GM21526 (cell line): ENCODE measurements at regions not wholly inside any gene's neighbourhood (a gene's known extent, or its start where the extent isn't known, plus 50 kb on each side); places are given as distances from the start of the nearest gene placed in this dataset.
"Not testable (repeated sequence)": the region's sequence is repeated elsewhere in the genome, so short reads cannot be mapped to it uniquely, and the experiment has no call there.

Source experiments
- ATAC-seq: cut with Tn5 transposase; IDR thresholded peaks from one replicate; pipeline ENCODE4 v1.9.1; 2021; ENCODE audit warnings: moderate library complexity; ENCODE audit not compliant: unreplicated experiment, low FRiP score

DNA sequence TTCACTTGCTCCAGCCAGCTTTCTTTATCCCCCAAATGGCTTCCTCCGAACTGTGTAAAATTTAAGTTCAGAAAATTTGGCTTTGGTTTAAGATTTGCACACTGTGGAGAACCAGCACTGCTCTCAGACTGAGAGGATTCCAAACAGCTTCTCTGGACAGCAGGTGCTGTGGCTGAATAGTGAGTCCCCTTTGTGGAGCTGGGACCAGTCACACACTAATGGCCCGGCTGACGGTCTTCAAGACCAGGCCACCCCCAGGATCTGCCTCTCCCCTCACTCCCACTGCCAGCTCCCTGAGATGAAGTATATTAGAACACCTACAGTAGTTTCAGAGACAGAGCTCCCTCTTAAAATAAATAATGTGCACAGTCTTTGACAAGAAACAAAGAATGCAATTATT is 267.3 kb downstream of the BCAT1 start:
- ATAC-seq: no peak

GRCh38 chr12:24679126-24679525 is 269.8 kb downstream of the BCAT1 start:
- no peak for ATAC-seq

- ATAC-seq: no peak
Observed at GRCh38 chr12:24678436-24678835, 270.5 kb downstream of the BCAT1 start.

GRCh38 chr12:24668563-24668962 is 280.3 kb downstream of the BCAT1 start:
- ATAC-seq: no peak

DNA sequence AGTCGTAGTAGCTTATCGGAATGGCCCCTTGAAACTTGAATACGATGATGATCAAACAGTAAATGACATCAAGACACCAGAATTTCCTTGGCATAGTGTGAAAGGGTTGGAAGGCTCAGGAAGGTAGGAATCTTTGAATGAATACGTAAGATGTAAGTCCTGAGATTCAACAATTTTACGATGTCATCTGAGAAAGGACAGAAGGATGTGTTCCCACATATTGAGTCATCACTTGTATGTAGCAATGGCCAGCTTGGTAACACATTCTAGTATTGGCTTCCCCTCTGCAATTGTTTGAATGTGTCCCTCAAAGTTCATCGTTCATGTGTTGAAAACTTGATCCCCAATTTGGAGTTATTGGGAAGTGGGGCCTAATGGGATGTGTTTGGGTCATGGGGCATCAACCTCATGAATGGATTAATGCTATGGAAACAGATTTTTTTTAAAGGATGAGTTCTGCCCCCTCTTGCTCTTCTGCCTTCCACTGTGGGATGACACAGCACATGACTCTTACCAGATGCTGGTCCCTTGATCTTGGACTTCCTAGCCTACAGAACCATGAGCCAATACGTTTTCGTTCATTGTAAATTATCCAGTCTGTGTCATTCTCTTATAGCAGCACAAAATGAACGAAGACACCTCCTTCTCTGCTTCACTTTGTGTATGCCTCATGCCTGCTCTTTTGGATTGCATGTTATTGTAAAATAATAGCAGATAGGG is 284.6 kb downstream of the BCAT1 start:
- no peak for ATAC-seq

DNA sequence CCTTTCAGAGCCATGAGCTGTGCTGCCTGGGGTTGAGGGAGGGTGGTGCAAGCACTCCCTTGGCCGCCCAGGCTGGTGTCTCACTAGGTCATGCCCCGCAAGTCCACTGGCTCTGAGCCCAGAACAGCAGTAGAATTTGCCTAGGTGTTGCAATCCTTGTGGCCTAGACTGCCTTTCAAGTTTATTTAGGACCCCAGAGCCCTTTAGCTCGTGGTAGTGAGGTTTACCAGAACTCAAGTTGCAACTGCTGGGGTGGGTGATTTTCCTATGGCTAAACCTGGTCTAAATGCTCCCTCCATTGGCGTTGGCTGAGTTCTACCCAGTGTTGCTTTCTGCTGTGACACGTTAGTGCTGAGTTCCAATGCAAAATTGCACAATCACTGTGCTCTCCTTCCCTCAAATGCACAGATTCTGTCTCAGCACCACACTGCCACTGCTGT is 287.2 kb downstream of the BCAT1 start:
- ATAC-seq: no peak

DNA sequence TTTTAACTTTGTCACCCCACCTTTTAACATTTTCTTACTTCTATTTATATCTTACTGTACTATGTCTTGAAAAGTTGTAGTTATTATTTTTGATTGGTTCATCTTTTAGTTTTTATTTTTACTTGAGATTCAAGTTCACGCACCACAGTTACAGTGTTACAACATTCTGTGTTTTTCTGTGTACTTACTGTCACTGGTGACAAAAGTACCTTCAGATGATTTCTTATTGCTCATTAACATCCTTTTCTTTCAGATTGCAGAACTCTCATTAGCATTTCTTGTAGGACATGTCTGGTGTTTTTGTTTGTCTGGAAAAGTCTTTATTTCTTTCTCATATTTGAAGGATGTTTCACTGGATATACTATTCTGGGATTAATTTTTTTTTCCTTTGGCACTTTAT is 289.9 kb downstream of the BCAT1 start:
- no peak for ATAC-seq

GRCh38 chr12:24654344-24654743 is 294.6 kb downstream of the BCAT1 start:
- ATAC-seq: not testable (repeated sequence)

DNA sequence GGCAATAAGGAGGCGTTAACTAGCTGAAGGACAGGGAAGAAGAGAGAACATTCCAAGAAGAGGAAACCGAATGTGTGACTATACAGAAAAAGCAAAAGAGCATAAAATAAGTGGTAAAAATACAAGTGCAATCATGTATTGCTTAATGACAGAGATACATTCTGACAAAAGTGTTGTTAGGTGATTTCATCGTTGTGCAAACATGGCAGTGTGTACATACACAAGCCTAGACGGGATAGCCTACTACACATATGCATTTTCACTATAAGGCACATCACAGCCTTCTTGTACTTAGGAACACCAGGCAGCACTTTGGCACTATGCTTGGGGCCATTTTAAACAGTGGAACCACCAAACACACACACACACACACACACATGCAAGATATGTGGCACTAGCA is 299.3 kb downstream of the BCAT1 start:
- ATAC-seq: no peak

DNA sequence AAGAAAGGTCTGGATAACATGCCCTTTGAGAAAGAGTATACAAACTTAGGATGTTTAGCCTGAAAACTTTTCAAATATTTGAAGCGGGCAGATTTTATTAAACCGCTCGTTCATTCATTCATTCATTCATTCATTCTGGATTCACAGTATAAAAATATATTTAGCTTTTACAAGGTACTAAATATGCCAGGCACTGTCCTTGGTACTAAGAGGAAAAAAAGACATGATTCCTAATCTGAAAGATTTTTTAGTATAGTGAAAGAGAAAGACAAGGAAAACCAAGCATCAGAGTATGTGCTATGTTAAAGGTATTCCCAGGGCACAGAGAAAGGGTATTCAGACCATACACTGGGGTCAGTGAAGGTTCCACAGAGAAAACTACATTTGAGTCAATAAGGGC is 299.7 kb downstream of the BCAT1 start:
- no peak for ATAC-seq

DNA sequence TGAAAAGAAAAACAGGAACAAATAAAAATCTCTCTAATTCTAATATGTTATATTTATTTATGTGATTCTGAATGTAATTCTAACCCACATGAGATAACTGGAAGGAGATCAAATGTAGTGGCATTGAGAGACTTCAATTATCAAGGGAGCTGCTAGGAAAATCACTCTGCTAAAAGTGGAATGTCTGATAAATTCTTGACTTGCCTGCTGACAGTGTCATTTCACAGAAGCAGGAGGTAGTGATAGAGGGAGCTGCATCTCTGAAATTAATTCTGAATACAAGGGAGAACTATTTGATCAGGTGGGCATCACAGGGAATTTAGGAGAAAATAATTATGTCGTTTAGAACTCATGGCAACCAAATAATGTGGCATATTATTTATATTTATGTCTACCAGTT is 303.6 kb downstream of the BCAT1 start:
- ATAC-seq: no peak

GRCh38 chr12:24643120-24644119 is 305.5 kb downstream of the BCAT1 start:
- no peak for ATAC-seq

DNA sequence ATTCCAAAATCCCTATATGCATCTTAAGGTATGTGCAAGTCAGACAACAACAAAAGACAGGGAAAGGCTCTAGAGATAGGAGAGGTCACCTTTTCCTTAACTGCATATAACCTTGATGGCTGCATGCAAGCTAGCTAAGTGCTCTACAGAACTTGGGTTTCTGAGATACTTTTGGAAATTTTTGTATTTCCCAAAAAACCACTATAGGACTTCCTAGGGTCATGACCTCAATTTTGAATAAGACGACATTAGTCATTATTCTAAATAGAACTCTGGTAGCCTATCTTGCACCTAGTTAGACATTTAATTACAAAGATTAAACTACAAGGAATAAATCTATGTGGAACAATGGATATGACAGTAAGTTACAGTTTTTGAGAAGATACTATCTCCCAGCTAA is 309.3 kb downstream of the BCAT1 start:
- ATAC-seq: no peak

- no peak for ATAC-seq
Observed at GRCh38 chr12:24632466-24632865, 316.4 kb downstream of the BCAT1 start.

DNA sequence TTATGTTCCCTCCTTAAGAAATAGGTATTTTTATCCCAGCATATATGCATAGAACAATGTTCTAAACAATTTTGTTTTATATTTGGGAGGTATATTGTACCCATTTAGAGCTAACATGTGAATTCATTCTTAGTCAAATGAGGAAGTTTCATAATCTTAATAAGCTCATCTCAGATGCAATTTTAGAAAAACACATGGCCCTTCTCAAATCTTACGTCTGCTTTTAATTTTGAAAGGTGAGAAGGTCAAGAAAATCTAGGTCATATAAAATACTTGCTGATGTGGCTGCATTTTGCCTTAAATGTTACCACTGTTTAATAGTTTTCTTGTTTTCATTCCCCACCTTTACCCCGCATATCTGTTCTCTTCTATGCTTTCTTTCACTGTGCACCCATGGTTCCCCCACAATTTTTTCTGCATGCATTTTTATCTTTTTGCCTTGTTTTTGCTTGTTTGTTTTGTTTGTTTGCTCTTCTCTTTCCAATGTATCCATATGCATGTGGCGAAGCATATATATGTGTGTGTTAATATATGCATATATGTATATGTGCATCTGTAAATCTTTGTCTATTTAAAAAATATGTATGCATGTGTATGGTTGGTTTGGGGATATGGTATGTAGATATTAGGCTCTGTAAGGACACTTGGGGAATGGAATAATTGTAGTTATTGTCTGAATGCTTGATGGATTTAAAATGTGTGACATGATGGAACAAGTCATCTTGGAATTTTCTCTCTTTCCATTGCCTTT is 317.1 kb downstream of the BCAT1 start:
- ATAC-seq: no peak

GRCh38 chr12:24630856-24631255 is 318.0 kb downstream of the BCAT1 start:
- no peak for ATAC-seq

DNA sequence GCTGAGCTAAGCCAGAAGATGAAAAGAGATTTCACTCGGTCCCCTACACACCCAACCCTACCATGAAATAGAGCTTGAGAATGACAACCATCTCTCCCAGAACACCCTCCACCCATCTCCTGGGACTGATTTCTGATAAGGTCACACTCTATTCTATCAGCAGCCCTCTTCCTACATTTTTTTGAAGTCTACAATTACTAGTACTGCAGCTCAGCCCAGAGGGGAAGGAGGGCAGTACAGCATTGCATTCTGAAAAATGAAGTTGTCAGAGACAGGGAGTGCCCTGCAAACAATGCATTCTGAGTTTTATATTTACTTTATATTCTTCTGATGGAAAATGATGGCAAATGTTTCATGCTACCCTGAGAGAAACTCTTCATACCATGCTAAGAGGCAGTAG is 318.5 kb downstream of the BCAT1 start:
- no peak for ATAC-seq

DNA sequence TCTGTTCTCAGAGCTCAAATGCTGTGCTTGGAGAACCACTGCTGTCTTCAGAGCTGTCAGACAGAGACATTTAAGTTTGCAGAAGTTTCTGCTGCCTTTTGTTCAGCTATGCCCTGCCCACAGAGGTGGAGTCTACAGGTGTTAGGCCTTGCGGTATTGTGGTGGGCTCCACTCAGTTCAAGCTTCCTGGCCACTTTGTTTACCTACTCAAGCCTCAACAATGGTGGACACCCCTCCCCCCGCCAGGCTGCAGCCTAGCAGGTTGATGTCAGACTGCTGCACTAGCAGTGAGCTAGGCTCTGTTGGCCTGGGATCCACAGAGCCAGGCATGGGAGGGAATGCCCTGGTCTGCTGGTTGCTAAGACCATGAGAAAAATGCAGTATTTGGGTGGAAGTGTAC is 323.8 kb downstream of the BCAT1 start:
- ATAC-seq: no peak

DNA sequence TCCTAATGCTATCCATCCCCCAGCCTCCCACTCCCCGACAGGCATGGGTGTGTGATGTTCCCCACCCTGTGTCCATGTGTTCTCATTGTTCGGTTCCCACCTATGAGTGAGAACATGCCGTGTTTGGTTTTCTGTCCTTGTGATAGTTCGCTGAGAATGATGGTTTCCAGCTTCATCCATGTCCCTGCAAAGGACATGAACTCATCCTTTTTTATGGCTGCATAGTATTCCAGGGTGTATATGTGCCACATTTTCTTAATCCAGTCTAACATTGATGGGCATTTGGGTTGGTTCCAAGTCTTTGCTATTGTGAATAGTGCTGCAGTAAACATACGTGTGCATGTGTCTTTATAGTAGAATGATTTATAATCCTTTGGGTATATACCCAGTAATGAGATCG is 328.9 kb downstream of the BCAT1 start:
- ATAC-seq: not testable (repeated sequence)

GRCh38 chr12:24617471-24617870 is 331.4 kb downstream of the BCAT1 start:
- ATAC-seq: no peak

DNA sequence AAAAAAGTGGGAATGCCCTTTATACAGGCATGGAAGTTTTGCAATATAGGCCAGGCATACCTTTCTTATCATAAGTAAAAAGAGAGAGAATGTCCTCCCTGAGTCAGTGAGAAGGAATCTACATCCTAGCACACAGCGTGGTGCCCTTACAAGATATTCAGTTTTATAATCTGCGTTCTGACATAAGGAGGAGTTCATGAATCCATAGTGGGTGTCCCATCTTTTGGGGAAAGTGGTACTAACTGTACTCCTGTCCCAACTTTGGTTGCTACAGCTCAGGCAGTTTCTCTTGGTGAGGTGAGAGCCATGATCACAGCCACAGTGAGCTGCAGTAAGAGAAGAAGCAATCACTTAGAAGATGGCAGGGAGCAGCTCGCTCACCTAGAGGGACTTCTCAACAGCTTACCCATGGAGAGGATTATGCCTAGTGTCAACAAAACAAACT is 332.9 kb downstream of the BCAT1 start:
- ATAC-seq: no peak
